ENCODE measurements at regions not wholly inside any gene's neighbourhood (a gene's known extent, or its start where the extent isn't known, plus 50 kb on each side); places are given as distances from the start of the nearest gene placed in this dataset.
"Not testable (repeated sequence)": the region's sequence is repeated elsewhere in the genome, so short reads cannot be mapped to it uniquely, and the experiment has no call there.

DNA sequence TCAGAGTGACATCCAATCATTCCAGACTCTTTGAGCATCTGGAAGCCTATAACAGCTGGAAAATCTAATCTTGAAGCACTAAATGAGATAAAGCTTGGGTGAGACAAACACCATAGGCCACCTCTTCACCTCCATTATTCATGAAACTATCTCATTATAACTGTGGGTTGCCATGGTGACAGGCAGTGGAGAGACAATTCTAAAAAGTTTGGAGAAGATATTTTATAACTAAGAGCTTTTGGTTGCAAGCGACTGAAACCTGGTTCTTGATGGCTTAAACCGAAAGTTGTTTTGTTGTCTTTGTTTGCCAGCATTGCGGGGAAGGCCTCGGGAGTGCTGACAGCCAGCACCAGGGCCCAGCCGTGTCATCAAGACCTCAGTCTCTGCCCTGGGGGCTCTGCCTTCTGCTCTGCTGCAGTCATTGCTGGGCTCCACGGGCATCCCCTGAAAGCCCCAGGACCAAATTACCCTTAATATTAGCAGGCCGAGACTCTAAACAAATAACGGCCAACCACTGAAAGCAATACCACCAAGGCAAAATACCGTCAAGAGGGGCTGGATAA, 353.6 kb upstream of the SFSWAP start:
- no peak for DNase-seq (ENCODE audit: low read depth, low spot score)

- DNase-seq (ENCODE audit: low read depth, low spot score), result no peak
Observed at GRCh38 chr12:131357920-131358319, 353.0 kb upstream of the SFSWAP start.

GRCh38 chr12:131362291-131363211, 348.3 kb upstream of the SFSWAP start:
- no peak for DNase-seq (ENCODE audit: low read depth, low spot score)

DNA sequence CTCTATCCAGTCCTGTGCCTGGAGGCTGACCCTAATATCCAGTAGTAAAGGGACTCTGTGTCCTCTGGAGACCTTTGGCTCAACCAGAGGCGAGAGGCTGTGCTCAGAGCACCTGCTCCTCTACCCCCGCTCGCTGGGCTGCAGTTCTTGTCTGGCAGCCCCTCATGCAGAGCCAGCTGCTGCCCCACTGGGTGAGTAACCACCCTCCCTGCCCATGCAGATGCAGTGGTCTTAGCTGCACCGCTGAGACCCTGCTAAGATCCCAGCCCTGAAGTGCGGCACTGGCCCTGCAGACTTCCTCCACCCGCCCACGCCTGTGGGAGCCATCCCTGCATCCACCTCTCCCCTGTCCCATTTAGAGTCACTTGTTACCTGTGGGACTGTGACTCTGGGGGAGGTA, 347.5 kb upstream of the SFSWAP start:
- DNase-seq (ENCODE audit: low read depth, low spot score), result no peak

DNA sequence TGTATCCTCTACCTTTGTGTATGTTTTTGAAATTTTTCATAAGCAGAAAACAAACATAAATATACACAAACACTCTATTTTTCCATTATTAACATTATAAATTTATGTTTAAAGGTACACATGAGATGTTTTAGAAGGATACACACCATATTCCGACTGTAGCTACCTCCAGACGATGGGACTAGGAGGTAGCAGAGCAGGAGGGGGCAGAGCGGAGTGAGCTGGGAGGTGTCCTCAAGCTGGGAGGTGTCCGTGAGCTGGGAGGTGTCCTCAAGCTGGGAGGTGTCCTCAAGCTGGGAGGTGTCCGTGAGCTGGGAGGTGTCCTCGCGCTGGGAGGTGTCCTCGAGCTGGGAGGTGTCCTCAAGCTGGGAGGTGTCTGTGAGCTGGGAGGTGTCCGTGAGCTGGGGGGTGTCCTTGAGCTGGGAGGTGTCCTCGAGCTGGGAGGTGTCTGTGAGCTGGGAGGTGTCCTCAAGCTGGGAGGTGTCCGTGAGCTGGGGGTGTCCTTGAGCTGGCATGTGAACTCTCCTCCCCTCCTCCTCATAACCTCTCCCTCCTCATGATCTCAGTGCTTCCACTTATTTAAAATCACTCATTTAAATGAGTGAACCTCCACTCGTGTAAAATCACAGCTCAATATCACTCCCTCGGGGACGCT, 346.9 kb upstream of the SFSWAP start:
- no peak for DNase-seq (ENCODE audit: low read depth, low spot score)

DNA sequence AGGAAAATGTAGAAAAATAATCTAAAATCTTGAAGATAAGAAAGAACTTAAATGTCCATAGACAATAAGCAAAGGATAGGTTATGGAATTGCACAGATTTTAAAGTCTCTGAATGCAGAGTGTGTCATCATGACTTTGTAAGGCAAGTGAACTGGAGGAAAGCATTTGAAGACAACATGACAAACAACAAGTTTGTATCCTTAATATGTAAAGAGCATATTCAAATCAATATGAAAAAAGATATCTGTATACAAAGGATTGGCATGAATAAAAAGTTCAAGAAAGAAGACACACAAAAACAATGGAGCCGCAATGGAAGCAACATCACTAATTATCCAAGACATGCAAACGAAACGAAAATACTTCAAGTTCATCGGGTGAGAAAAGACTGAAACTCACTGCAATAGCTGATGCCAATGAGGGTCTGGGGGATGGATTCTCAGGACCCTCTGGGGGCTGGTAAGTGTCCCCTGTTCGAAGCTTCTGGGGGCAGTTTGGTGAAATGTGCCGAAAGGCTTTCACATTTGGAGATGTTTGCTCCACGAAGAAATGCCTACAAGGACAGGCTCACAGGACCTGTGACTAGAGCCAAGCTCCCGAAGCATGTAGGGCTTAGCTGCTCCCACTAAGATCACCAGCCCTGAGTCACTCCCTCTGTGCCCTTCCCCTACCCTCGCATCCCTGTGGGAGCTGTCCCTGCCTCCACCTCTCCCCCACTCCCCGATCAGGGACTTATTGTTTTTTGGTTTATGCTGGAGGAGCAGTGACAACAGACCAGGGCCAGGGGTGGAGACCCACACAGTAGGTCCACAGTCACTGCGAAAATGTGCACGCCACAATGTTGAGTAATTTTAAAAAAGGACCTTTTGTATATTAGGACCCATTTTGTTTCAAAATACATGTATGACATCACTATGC, 345.7 kb upstream of the SFSWAP start:
- DNase-seq (ENCODE audit: low read depth, low spot score), result no peak

GRCh38 chr12:131365821-131366260, 345.0 kb upstream of the SFSWAP start:
- DNase-seq (ENCODE audit: low read depth, low spot score), result no peak

- DNase-seq (ENCODE audit: low read depth, low spot score), result no peak
Observed at GRCh38 chr12:131366261-131366871, 344.5 kb upstream of the SFSWAP start.

GRCh38 chr12:131367067-131367982, 343.6 kb upstream of the SFSWAP start:
- DNase-seq (ENCODE audit: low read depth, low spot score), result not testable (repeated sequence)

GRCh38 chr12:131367983-131368667, 342.8 kb upstream of the SFSWAP start:
- DNase-seq (ENCODE audit: low read depth, low spot score), result no peak

DNA sequence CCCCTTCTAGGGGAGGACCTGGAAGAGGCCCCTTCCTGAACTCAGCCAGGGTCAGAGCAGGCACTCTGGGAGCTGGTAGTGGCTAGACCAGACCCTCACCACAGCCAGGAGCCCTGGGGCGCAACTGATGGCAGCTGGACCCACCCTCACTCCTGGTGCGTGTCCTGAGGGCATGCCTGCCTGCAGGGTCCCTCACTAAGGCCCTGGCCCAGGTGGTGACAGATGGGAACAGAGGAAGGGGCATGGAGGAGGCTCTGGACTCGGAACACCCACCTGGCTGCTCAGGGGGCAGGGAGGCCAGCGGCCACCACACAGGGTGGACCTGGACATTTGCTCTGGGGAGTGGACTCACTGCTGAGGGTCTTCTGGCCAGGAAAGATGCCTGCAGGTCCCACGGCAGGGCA, 342.2 kb upstream of the SFSWAP start:
- no peak for DNase-seq (ENCODE audit: low read depth, low spot score)

DNA sequence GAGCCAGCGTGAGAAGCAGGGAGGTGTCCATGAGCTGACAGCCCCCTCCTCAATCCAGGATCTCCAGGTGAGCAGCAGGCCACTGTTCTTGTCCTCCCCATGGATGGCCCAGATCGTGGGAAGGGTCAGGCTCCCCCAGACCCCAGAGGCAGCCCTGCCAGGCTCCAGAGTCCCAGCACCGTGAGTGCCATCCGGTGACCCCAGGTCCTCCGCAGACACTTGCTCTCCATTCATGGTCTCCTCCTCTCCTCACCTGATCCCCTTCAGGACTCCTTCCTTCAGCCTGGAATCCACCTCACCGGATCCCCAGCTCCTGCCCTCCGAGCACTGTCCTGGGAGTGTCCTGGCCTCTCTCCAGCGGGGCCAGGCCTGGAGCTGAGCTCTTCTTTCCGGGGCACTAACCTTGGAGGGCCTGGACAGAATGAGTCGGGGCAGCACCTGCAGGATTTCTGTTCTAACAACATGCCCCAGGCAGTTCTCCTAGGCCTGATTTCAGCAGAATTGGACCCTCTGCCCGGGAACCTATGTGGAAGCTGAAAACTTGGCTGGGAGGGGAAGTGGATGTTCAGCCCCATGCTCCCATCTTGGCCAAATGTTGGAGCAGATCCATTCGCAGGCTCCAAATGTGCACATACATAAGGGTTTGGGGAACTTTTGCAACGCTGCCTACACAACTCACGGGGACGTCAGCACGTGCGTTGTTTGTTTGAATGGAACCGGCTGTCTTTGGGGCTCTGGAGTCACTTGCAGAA, 341.6 kb upstream of the SFSWAP start:
- DNase-seq (ENCODE audit: low read depth, low spot score), result no peak

DNA sequence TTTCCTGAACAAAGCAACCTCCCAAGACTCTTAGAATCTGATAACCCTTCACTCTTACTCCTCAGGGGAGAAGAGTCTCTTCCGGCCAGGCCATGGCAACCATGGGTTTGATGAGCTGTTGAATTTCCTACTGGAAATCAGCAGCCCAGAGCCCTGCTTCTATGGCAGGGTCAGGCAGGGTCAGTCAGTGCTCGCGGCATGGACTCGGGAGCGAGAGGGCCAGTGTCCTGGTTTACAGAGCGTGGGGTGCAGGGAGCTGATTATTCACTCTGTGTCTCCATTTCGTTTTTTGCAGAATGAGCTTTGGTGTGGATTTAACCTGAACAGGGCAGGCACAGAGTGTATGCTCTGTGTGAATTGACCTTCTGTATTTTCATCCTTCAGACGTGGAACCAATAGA, 340.6 kb upstream of the SFSWAP start:
- no peak for DNase-seq (ENCODE audit: low read depth, low spot score)

DNA sequence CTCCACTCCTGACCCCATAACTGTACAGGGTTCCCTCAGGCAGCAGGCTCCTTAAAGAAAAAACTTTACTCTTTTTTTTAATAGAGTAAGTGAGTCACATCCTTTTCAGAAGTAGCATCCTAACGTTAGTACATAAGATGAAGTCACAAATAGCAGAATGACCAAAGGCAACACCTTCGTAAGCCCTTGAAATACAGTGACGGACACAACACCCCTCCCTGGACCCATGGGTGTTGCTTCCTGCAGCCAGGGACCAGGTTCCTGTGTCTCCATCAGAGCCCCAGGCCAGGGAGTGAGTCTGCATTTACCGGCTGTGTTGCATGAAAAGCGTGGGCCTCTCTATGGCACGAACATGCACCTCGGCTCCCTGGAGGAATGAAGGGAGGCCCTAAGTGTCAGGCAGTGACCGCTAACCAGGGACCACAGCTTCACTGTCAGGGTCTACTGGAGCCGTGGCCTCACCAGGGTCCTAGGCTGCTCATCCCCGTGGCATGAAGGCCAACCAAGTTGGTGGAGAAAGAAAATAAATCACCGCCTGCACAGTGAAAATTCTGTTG, 340.0 kb upstream of the SFSWAP start:
- no peak for DNase-seq (ENCODE audit: low read depth, low spot score)

- no peak for DNase-seq (ENCODE audit: low read depth, low spot score)
Observed at GRCh38 chr12:131371401-131372170, 339.3 kb upstream of the SFSWAP start.

DNA sequence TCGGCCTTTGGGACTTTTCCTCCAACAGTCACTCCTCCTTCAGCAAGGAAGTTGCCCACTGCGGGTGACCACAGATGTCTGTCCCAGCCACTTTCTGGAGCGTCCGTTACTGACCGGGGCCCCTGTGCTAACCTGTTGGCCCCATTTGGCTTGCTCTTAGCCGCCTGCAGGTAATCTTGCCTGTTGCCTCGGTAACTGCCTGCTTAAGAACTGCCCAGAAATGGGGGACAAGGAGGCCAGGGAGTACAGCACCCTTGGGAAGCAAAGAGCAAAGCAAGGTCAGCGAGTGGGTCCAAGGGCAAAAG, 338.8 kb upstream of the SFSWAP start:
- no peak for DNase-seq (ENCODE audit: low read depth, low spot score)

DNA sequence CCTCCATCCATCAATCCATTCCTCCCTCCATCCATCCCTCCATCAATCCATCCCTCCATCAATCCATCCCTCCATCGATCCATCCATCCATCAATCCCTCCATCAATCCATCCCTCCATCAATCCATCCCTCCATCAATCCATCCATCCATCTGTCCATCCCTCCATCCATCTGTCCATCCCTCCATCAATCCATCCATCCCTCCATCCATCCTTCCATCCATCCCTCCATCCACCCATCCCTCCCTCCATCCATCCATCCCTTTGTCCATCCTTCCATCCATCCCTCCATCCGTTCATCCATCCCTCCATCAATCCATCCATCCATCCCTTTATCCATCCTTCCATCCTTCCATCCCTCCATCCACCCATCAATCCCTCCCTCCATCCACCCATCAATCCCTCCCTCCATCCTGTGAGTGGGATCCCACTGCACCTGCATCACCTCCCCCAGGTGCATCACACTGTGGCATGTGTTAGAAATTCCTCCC, 338.1 kb upstream of the SFSWAP start:
- DNase-seq (ENCODE audit: low read depth, low spot score), result no peak

Data from activated CD4-positive, CD25-positive, alpha-beta regulatory T cell treated with anti-CD3 and anti-CD28 coated beads, Interleukin-2, amount 50 U/mL, for 16 hours (primary cell).